Endodermal cell (in vitro differentiated cells): ENCODE measurements at regions not wholly inside any gene's neighbourhood (a gene's known extent, or its start where the extent isn't known, plus 50 kb on each side); places are given as distances from the start of the nearest gene placed in this dataset.

Experiments
- DNase-seq: peaks from one replicate; pipeline ENCODE4 v3.0.0-alpha.2; 2017
- H3K27ac ChIP-seq: 2 replicates; pipeline ENCODE4 v1.5.1; 2013; ENCODE audit warnings: mild to moderate bottlenecking, low read depth, low read length, moderate library complexity
- H3K27me3 ChIP-seq: 2 replicates; pipeline ENCODE4 v1.6.1; 2013; ENCODE audit warnings: mild to moderate bottlenecking, low read length, moderate library complexity; ENCODE audit not compliant: insufficient read depth, control insufficient read depth, poor library complexity, severe bottlenecking
- H3K36me3 ChIP-seq: 2 replicates; pipeline ENCODE4 v1.7.0; 2013; ENCODE audit warnings: mild to moderate bottlenecking, low read length, moderate library complexity; ENCODE audit not compliant: control insufficient read depth, insufficient read depth
- H3K4me1 ChIP-seq: one replicate; pipeline ENCODE4 v1.7.0; 2013; ENCODE audit warnings: low read length; ENCODE audit not compliant: control insufficient read depth, insufficient read depth
- H3K4me3 ChIP-seq: 2 replicates; pipeline ENCODE4 v1.5.1; 2013; ENCODE audit warnings: mild to moderate bottlenecking, low read length, moderate library complexity
- H3K9ac ChIP-seq: 2 replicates; pipeline ENCODE4 v1.6.1; 2013; ENCODE audit warnings: mild to moderate bottlenecking, low read length, moderate library complexity; ENCODE audit not compliant: poor library complexity, severe bottlenecking; ENCODE audit errors: extremely low read depth
- H3K9me3 ChIP-seq: 2 replicates; pipeline ENCODE4 v1.6.1; 2013; ENCODE audit warnings: mild to moderate bottlenecking, low read length, moderate library complexity; ENCODE audit not compliant: control insufficient read depth
- H3K27ac Mint-ChIP-seq: 2 replicates; pipeline ENCODE4 v1.8.0; 2020; ENCODE audit warnings: mixed read lengths
- H3K27me3 Mint-ChIP-seq: 2 replicates; pipeline ENCODE4 v1.8.0; 2021; ENCODE audit warnings: mild to moderate bottlenecking, mixed read lengths; ENCODE audit not compliant: insufficient read depth
- H3K36me3 Mint-ChIP-seq: 2 replicates; pipeline ENCODE4 v1.8.0; 2020; ENCODE audit warnings: low read depth, mixed read lengths
- H3K4me1 Mint-ChIP-seq: 2 replicates; pipeline ENCODE4 v1.8.0; 2020; ENCODE audit warnings: mixed read lengths
- H3K4me3 Mint-ChIP-seq: 2 replicates; pipeline ENCODE4 v1.8.0; 2020; ENCODE audit warnings: mild to moderate bottlenecking, moderate library complexity, mixed read lengths
- H3K9me3 Mint-ChIP-seq: 2 replicates; pipeline ENCODE4 v1.8.0; 2020; ENCODE audit warnings: mild to moderate bottlenecking, mixed read lengths
- WGBS, 2 experiments: methylation state at CpG; one replicate each; pipeline versions ENCODE4 v1.1.5 to v1.1.7; 2013; ENCODE audit warnings: missing lambda C conversion rate in 2 of 2, mixed read lengths in 1 of 2; ENCODE audit not compliant: insufficient coverage in 1 of 2, insufficient read length in 1 of 2; 5-methylcytosine and 5-hydroxymethylcytosine counted together
- TF ChIP-seq, protein P1 (sequence below): fragments of 200-600 bp; sonication (generic); conservative IDR thresholded peaks from 2 replicates; pipeline ENCODE4 v1.5.0; 2021; ENCODE audit warnings: antibody characterized with exemption, mild to moderate bottlenecking

DNA sequence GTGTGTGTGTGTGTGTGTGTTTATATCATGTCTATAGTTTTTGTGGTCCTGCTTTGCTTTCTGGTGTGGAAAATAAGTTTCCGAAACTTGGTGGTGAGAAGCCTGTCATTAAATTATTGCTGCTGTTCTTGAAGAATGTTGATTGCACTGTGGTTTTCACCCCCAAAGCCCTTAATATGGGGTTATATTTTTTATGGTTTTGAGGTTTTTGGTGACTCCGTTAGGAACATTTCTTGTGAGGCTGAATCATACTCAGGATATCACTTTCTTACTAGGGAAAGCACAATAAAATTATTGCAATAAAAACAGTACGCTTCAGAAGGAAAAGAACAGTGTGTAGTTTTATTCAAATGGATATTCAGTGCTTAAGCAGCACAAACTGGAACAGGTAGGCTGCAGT is 539.1 kb upstream of the MAGEB18 start:
- DNase-seq, result no peak
- H3K4me3 Mint-ChIP-seq, result no peak overlapping the region
- H3K9me3 Mint-ChIP-seq, result peaks cover 53% of the 10 kb centered on the region
- H3K27ac Mint-ChIP-seq, result no peak overlapping the region
- H3K27me3 Mint-ChIP-seq, result no peaks in the 10 kb centered on the region
- Histone ChIP-seq H3K9me3 (no peaks in the 10 kb centered on the region), H3K4me1 (no peaks in the 10 kb centered on the region), H3K36me3 (no peaks in the 10 kb centered on the region), H3K27me3 (no peaks in the 10 kb centered on the region), H3K9ac (no peak overlapping the region), H3K4me3 (no peak overlapping the region), H3K27ac (no peak overlapping the region)
- H3K4me1 Mint-ChIP-seq, result no peaks in the 10 kb centered on the region
- 90% methylated on average over 3 of the region's 3 CpGs; no CpG with 5 or more reads in 1 of the 2 experiments for WGBS, 2 experiments
- H3K36me3 Mint-ChIP-seq, result no peaks in the 10 kb centered on the region
- TF ChIP-seq, protein P1, sequence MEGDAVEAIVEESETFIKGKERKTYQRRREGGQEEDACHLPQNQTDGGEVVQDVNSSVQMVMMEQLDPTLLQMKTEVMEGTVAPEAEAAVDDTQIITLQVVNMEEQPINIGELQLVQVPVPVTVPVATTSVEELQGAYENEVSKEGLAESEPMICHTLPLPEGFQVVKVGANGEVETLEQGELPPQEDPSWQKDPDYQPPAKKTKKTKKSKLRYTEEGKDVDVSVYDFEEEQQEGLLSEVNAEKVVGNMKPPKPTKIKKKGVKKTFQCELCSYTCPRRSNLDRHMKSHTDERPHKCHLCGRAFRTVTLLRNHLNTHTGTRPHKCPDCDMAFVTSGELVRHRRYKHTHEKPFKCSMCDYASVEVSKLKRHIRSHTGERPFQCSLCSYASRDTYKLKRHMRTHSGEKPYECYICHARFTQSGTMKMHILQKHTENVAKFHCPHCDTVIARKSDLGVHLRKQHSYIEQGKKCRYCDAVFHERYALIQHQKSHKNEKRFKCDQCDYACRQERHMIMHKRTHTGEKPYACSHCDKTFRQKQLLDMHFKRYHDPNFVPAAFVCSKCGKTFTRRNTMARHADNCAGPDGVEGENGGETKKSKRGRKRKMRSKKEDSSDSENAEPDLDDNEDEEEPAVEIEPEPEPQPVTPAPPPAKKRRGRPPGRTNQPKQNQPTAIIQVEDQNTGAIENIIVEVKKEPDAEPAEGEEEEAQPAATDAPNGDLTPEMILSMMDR, result no peak

DNA sequence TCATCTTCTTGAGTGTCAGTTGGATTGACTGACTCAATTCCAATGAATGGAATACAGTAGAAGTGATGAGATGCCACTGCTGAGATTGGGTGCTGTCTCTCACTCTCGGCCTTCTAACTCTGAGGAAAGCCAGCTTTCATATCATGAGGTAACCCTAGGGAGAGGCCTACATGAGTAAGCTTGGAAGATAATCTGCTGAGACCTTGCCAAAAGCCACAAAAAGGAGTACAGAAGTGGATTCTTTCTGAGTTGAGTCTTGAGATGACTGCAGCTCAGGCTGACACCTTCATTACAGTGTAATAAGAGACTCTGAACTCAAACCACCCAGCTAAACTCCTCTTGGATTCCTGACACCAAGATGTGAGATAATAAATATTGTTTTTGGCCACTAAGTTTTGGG is 537.4 kb upstream of the MAGEB18 start:
- no peaks in the 10 kb centered on the region for H3K27me3 Mint-ChIP-seq
- no peaks in the 10 kb centered on the region for H3K4me1 Mint-ChIP-seq
- no peak overlapping the region for H3K9ac ChIP-seq
- H3K4me1 ChIP-seq, result no peaks in the 10 kb centered on the region
- H3K27ac Mint-ChIP-seq, result no peak overlapping the region
- 79% methylated on average over 1 of the region's 1 CpG; no CpG with 5 or more reads in 1 of the 2 experiments for WGBS, 2 experiments
- no peaks in the 10 kb centered on the region for H3K27me3 ChIP-seq
- no peak for DNase-seq
- TF ChIP-seq, protein P1, result no peak
- H3K4me3 Mint-ChIP-seq, result no peak overlapping the region
- H3K4me3 ChIP-seq, result no peak overlapping the region
- peaks cover 56% of the 10 kb centered on the region for H3K9me3 Mint-ChIP-seq
- no peaks in the 10 kb centered on the region for H3K36me3 Mint-ChIP-seq
- H3K36me3 ChIP-seq, result no peaks in the 10 kb centered on the region
- no peak overlapping the region for H3K27ac ChIP-seq
- H3K9me3 ChIP-seq, result no peaks in the 10 kb centered on the region

DNA sequence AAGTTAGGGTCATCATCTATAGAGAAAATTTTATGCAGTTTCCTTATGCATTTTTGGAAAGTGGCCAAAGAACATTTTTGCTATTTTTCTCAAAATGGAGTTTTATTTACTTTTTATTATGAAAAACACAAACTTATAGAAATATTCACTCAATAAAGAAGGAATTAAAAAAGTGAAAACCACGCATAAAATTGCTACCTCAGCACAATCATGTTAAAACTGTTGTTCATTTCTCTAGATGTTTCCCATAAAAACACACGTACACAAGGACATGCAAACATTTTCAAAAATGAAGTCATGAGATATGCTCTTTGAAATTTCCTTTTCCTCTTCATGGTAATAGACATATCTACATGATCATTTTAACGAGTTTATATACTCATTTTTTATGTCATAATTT is 536.8 kb upstream of the MAGEB18 start:
- no peak overlapping the region for H3K4me3 Mint-ChIP-seq
- H3K36me3 ChIP-seq, result no peaks in the 10 kb centered on the region

More for the DNA sequence above, 536.8 kb upstream of the MAGEB18 start:
- H3K4me3 ChIP-seq, result no peak overlapping the region
- H3K27ac ChIP-seq, result no peak overlapping the region
- DNase-seq, result no peak
- H3K4me1 ChIP-seq, result no peaks in the 10 kb centered on the region
- TF ChIP-seq, protein P1, result no peak
- Mint-ChIP-seq H3K36me3 (no peaks in the 10 kb centered on the region), H3K27me3 (no peaks in the 10 kb centered on the region), H3K9me3 (peaks cover 52% of the 10 kb centered on the region), H3K4me1 (no peaks in the 10 kb centered on the region), H3K27ac (no peak overlapping the region)
- no peaks in the 10 kb centered on the region for H3K9me3 ChIP-seq
- H3K27me3 ChIP-seq, result no peaks in the 10 kb centered on the region
- H3K9ac ChIP-seq, result no peak overlapping the region
- 83% methylated on average over 3 of the region's 3 CpGs; no CpG with 5 or more reads in 1 of the 2 experiments for WGBS, 2 experiments
